ENCODE measurements at regions not wholly inside any gene's neighbourhood (a gene's known extent, or its start where the extent isn't known, plus 50 kb on each side); places are given as distances from the start of the nearest gene placed in this dataset.
"Not testable (repeated sequence)": the region's sequence is repeated elsewhere in the genome, so short reads cannot be mapped to it uniquely, and the experiment has no call there.

DNA sequence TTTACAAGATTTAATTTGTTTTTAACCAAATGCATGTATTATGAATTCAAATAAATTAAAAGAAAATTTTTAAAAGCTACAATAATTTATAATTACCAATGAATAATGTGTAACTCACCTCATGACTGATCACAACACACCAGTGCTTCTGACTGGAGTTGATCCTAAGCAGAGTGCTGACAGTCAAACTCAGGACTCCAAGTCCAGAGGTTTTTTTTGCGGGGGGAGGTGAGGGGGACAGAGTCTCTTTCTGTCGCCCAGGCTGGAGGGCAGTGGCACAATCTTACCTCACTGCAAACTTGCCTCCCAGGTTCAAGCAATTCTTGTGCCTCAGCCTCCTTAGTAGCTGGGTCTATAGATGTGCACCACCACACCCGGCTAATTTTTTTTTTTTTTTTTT is 71.0 kb upstream of the MELK start:
- no peak overlapping the region for H2BK120ac ChIP-seq (ENCODE audit: insufficient read depth, low read length, poor library complexity)
- no peak overlapping the region for H4K8ac ChIP-seq (ENCODE audit: low read depth, low read length)
- no peak for DNase-seq
- H3K4me3 ChIP-seq (ENCODE audit: low read depth, low read length), result no peak overlapping the region
- no peak overlapping the region for H2BK5ac ChIP-seq (ENCODE audit: low read depth, low read length, poor library complexity)
- H3K79me2 ChIP-seq (ENCODE audit: control insufficient read depth, insufficient read depth, low read length, poor library complexity), result no peaks in the 10 kb centered on the region
- H3K9ac ChIP-seq (ENCODE audit: low read length), result no peak overlapping the region
- H4K91ac ChIP-seq (ENCODE audit: low read depth, low read length), result no peak overlapping the region
- H3K18ac ChIP-seq (ENCODE audit: low read length), result no peak overlapping the region
- no peaks in the 10 kb centered on the region for H3K36me3 ChIP-seq (ENCODE audit: control insufficient read depth in 1 of 2, insufficient read depth in 2 of 2, low read length in 2 of 2)
- H3K4ac ChIP-seq (ENCODE audit: low read depth, low read length), result no peak overlapping the region
- no peaks in the 10 kb centered on the region for H3K9me3 ChIP-seq (ENCODE audit: insufficient read depth, low read depth, low read length)
- H3K14ac ChIP-seq (ENCODE audit: low read length), result no peak overlapping the region
- no peaks in the 10 kb centered on the region for H3K79me1 ChIP-seq (ENCODE audit: low read length)
- no peak overlapping the region for H2AFZ ChIP-seq (ENCODE audit: insufficient read depth, low read length, poor library complexity)
- H3K27ac ChIP-seq (ENCODE audit: low read depth, low read length), result no peak overlapping the region
- H2BK12ac ChIP-seq (ENCODE audit: low read length), result no peak overlapping the region
- H3K27me3 ChIP-seq (ENCODE audit: insufficient read depth, low read length), result no peaks in the 10 kb centered on the region
- no peak overlapping the region for H3K4me2 ChIP-seq (ENCODE audit: low read length)
- WGBS (ENCODE audit: extremely low coverage, insufficient coverage, insufficient read length), result no CpG with 5 or more reads among the region's 3 CpGs
- no peak overlapping the region for H4K12ac ChIP-seq (ENCODE audit: low read depth, low read length)
- no peak overlapping the region for H2AK5ac ChIP-seq (ENCODE audit: low read length)
- no peak overlapping the region for H3K23ac ChIP-seq (ENCODE audit: low read length)
- no peaks in the 10 kb centered on the region for H3K4me1 ChIP-seq (ENCODE audit: control insufficient read depth in 1 of 2, insufficient read depth in 2 of 2, low read length in 2 of 2)

DNA sequence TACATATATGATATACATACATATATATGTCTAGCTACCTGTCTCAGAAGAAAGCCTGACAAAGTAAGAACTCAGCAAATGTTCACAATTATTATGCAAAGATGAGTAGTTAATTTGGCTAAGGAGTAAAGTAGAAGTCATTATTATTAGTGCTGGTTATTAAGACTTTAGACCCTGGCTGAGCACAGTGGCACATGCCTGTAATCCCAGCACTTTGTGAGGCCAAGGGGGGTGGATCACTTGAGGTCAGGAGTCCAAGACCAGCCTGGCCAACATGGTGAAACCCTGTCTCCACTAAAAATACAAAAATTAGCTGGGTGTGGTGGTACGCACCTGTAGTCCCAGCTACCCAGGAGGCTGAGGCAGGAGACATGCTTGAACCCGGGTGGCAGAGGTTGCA is 71.8 kb upstream of the MELK start:
- no CpG with 5 or more reads among the region's 2 CpGs for WGBS (ENCODE audit: extremely low coverage, insufficient coverage, insufficient read length)
- H3K23ac ChIP-seq (ENCODE audit: low read length); H4K91ac ChIP-seq (ENCODE audit: low read depth, low read length); H3K9me3 ChIP-seq (ENCODE audit: insufficient read depth, low read depth, low read length); H4K12ac ChIP-seq (ENCODE audit: low read depth, low read length); H2BK120ac ChIP-seq (ENCODE audit: insufficient read depth, low read length, poor library complexity); H3K14ac ChIP-seq (ENCODE audit: low read length); H3K4ac ChIP-seq (ENCODE audit: low read depth, low read length); H2AFZ ChIP-seq (ENCODE audit: insufficient read depth, low read length, poor library complexity); H3K27me3 ChIP-seq (ENCODE audit: insufficient read depth, low read length); H3K36me3 ChIP-seq (ENCODE audit: control insufficient read depth in 1 of 2, insufficient read depth in 2 of 2, low read length in 2 of 2); H3K18ac ChIP-seq (ENCODE audit: low read length); H3K79me1 ChIP-seq (ENCODE audit: low read length); H3K9ac ChIP-seq (ENCODE audit: low read length); H4K8ac ChIP-seq (ENCODE audit: low read depth, low read length); H3K4me2 ChIP-seq (ENCODE audit: low read length); H2BK12ac ChIP-seq (ENCODE audit: low read length); H3K79me2 ChIP-seq (ENCODE audit: control insufficient read depth, insufficient read depth, low read length, poor library complexity); H3K4me1 ChIP-seq (ENCODE audit: control insufficient read depth in 1 of 2, insufficient read depth in 2 of 2, low read length in 2 of 2); H3K27ac ChIP-seq (ENCODE audit: low read depth, low read length); H3K4me3 ChIP-seq (ENCODE audit: low read depth, low read length); H2BK5ac ChIP-seq (ENCODE audit: low read depth, low read length, poor library complexity); H2AK5ac ChIP-seq (ENCODE audit: low read length); DNase-seq: not testable (repeated sequence)

DNA sequence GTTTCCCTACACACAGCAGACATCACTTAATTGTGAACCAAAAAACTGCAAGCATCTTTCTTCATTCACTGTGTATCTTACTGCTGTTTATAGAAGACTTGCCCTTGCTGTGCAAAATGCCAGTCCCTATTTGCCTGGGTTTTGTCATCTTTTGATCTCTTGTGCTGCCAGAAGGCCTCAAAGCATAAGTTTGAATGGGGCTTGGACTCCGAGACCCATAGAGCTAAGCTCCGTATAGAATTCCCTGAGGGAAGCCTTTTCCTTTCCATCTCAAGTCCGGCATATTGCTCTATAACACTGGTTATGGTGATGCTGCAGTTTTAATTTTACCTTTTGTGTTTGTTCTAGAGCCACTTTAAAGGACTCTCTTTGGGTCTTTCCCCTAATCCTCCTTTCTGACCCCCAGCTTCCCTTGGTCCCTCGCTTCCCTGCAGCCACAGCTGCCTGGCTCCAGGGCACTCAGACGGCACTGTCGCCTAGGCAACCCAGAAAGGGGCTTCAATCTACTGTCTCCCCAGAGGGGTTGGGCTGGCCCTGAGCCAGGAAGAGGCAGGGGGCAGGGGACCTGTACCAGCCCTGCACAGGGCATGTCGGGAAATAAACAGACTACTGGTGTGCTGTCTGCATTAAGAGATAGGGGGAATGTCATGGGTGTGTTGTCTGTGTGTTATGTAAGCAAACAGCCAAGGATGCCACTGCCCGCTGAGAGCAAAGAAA is 73.4 kb upstream of the MELK start:
- Histone ChIP-seq H3K27ac (ENCODE audit: low read depth, low read length) (no peak overlapping the region), H3K18ac (ENCODE audit: low read length) (no peak overlapping the region), H3K36me3 (ENCODE audit: control insufficient read depth in 1 of 2, insufficient read depth in 2 of 2, low read length in 2 of 2) (no peaks in the 10 kb centered on the region), H3K14ac (ENCODE audit: low read length) (no peak overlapping the region), H3K9ac (ENCODE audit: low read length) (no peak overlapping the region), H2AFZ (ENCODE audit: insufficient read depth, low read length, poor library complexity) (no peak overlapping the region), H3K4me2 (ENCODE audit: low read length) (no peak overlapping the region), H2AK5ac (ENCODE audit: low read length) (no peak overlapping the region), H3K23ac (ENCODE audit: low read length) (no peak overlapping the region), H3K27me3 (ENCODE audit: insufficient read depth, low read length) (no peaks in the 10 kb centered on the region), H3K4me1 (ENCODE audit: control insufficient read depth in 1 of 2, insufficient read depth in 2 of 2, low read length in 2 of 2) (no peaks in the 10 kb centered on the region), H3K4me3 (ENCODE audit: low read depth, low read length) (no peak overlapping the region), H3K79me2 (ENCODE audit: control insufficient read depth, insufficient read depth, low read length, poor library complexity) (no peaks in the 10 kb centered on the region), H3K79me1 (ENCODE audit: low read length) (no peaks in the 10 kb centered on the region), H2BK5ac (ENCODE audit: low read depth, low read length, poor library complexity) (no peak overlapping the region), H4K12ac (ENCODE audit: low read depth, low read length) (no peak overlapping the region), H2BK12ac (ENCODE audit: low read length) (no peak overlapping the region), H3K4ac (ENCODE audit: low read depth, low read length) (no peak overlapping the region), H3K9me3 (ENCODE audit: insufficient read depth, low read depth, low read length) (no peaks in the 10 kb centered on the region), H4K91ac (ENCODE audit: low read depth, low read length) (no peak overlapping the region), H2BK120ac (ENCODE audit: insufficient read depth, low read length, poor library complexity) (no peak overlapping the region), H4K8ac (ENCODE audit: low read depth, low read length) (no peak overlapping the region)
- no peak for DNase-seq
- no CpG with 5 or more reads among the region's 8 CpGs for WGBS (ENCODE audit: extremely low coverage, insufficient coverage, insufficient read length)

DNA sequence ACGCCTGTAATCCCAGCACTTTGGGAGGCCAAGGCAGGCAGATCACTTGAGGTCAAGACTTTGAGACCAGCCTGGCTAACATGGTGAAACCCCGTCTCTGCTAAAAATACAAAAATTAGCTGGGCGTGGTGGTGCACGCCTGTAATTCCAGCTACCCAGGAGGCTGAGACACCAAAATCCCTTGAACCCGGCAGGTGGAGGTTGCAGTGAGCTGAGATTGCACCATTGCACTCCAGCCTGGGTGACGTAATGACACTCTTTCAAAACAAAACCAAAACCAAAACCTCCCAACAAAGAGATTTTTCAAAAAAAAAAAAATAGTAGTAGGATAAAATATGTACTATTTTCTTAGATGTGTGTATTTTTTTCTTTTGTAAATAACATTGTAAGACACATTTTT is 79.1 kb upstream of the MELK start:
- H3K4me2 ChIP-seq (ENCODE audit: low read length); H3K9ac ChIP-seq (ENCODE audit: low read length); H3K27ac ChIP-seq (ENCODE audit: low read depth, low read length); H4K8ac ChIP-seq (ENCODE audit: low read depth, low read length); H3K23ac ChIP-seq (ENCODE audit: low read length); H2BK12ac ChIP-seq (ENCODE audit: low read length); H3K4ac ChIP-seq (ENCODE audit: low read depth, low read length); H4K91ac ChIP-seq (ENCODE audit: low read depth, low read length); H2BK120ac ChIP-seq (ENCODE audit: insufficient read depth, low read length, poor library complexity); H3K27me3 ChIP-seq (ENCODE audit: insufficient read depth, low read length); H3K9me3 ChIP-seq (ENCODE audit: insufficient read depth, low read depth, low read length); H2AK5ac ChIP-seq (ENCODE audit: low read length); H3K4me3 ChIP-seq (ENCODE audit: low read depth, low read length); H3K79me1 ChIP-seq (ENCODE audit: low read length); H2BK5ac ChIP-seq (ENCODE audit: low read depth, low read length, poor library complexity); H3K4me1 ChIP-seq (ENCODE audit: control insufficient read depth in 1 of 2, insufficient read depth in 2 of 2, low read length in 2 of 2); H4K12ac ChIP-seq (ENCODE audit: low read depth, low read length); H3K18ac ChIP-seq (ENCODE audit: low read length); H2AFZ ChIP-seq (ENCODE audit: insufficient read depth, low read length, poor library complexity); H3K79me2 ChIP-seq (ENCODE audit: control insufficient read depth, insufficient read depth, low read length, poor library complexity); H3K14ac ChIP-seq (ENCODE audit: low read length); H3K36me3 ChIP-seq (ENCODE audit: control insufficient read depth in 1 of 2, insufficient read depth in 2 of 2, low read length in 2 of 2): not testable (repeated sequence)
- peak; percentile 34 to 70 for DNase-seq
- no CpG with 5 or more reads among the region's 6 CpGs for whole genome bisulfite sequencing (ENCODE audit: extremely low coverage, insufficient coverage, insufficient read length)

Measured in trophoblast cell (in vitro differentiated cells and primary cell).